ENCODE measurements at regions not wholly inside any gene's neighbourhood (a gene's known extent, or its start where the extent isn't known, plus 50 kb on each side); places are given as distances from the start of the nearest gene placed in this dataset.

DNA sequence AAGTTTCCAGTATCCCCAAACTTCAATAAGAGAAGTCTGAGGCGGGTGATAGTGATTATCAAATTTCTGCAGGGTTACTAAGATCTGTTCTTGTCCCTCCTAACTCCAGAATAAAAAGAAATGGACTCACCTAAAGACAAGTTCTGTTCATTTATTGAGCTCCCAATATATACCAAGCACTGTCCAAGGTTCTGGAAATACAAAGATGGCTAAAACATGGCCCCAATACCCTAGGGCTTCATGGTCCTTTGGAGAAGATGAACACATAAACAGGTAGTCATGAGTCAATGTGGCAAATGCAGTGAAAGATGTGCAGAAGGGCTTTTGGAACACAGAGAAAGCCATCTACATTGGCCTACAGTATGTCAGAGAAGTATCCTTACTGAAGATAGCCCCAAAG is 231.2 kb downstream of the PPP1R2C start:
- TF ChIP-seq, protein P1, sequence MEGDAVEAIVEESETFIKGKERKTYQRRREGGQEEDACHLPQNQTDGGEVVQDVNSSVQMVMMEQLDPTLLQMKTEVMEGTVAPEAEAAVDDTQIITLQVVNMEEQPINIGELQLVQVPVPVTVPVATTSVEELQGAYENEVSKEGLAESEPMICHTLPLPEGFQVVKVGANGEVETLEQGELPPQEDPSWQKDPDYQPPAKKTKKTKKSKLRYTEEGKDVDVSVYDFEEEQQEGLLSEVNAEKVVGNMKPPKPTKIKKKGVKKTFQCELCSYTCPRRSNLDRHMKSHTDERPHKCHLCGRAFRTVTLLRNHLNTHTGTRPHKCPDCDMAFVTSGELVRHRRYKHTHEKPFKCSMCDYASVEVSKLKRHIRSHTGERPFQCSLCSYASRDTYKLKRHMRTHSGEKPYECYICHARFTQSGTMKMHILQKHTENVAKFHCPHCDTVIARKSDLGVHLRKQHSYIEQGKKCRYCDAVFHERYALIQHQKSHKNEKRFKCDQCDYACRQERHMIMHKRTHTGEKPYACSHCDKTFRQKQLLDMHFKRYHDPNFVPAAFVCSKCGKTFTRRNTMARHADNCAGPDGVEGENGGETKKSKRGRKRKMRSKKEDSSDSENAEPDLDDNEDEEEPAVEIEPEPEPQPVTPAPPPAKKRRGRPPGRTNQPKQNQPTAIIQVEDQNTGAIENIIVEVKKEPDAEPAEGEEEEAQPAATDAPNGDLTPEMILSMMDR (IDR thresholded peaks at IDR 0.05): no peak
- TF ChIP-seq POLR2A (IDR thresholded peaks at IDR 0.05): no peak
